Activated T-cell treated with anti-CD3 and anti-CD28 coated beads, Interleukin-2, amount 50 U/mL, for 24 hours (primary cell): ENCODE measurements at regions not wholly inside any gene's neighbourhood (a gene's known extent, or its start where the extent isn't known, plus 50 kb on each side); places are given as distances from the start of the nearest gene placed in this dataset.

Experiments used
- DNase-seq: peaks from one replicate; pipeline ENCODE4 v3.0.0-alpha.2; 2020
- H3K27ac Mint-ChIP-seq: 2 replicates; pipeline ENCODE4 v1.8.0; 2020; ENCODE audit warnings: mild to moderate bottlenecking, mixed read lengths
- H3K27me3 Mint-ChIP-seq: 2 replicates; pipeline ENCODE4 v1.8.0; 2020; ENCODE audit warnings: mixed read lengths
- H3K36me3 Mint-ChIP-seq: 2 replicates; pipeline ENCODE4 v1.8.0; 2020; ENCODE audit warnings: low read depth, mixed read lengths
- H3K4me1 Mint-ChIP-seq: 2 replicates; pipeline ENCODE4 v1.8.0; 2020; ENCODE audit warnings: low read depth, mixed read lengths
- H3K4me3 Mint-ChIP-seq: 2 replicates; pipeline ENCODE4 v1.8.0; 2020; ENCODE audit warnings: mild to moderate bottlenecking, moderate library complexity, mixed read lengths
- H3K9me3 Mint-ChIP-seq: 2 replicates; pipeline ENCODE4 v1.8.0; 2020; ENCODE audit warnings: mixed read lengths

GRCh38 chr2:60175290-60175689 is 378.2 kb downstream of the BCL11A start:
- H3K36me3 Mint-ChIP-seq = no peaks in the 10 kb centered on the region
- no peaks in the 10 kb centered on the region for H3K9me3 Mint-ChIP-seq
- no peak for DNase-seq
- no peak overlapping the region for H3K4me3 Mint-ChIP-seq
- no peaks in the 10 kb centered on the region for H3K4me1 Mint-ChIP-seq
- no peak overlapping the region for H3K27ac Mint-ChIP-seq
- H3K27me3 Mint-ChIP-seq = no peaks in the 10 kb centered on the region

GRCh38 chr2:60174146-60174545 is 379.3 kb downstream of the BCL11A start:
- Mint-ChIP-seq H3K9me3 (no peaks in the 10 kb centered on the region), H3K4me3 (no peak overlapping the region), H3K27ac (no peak overlapping the region), H3K27me3 (no peaks in the 10 kb centered on the region), H3K36me3 (no peaks in the 10 kb centered on the region), H3K4me1 (no peaks in the 10 kb centered on the region)
- DNase-seq = no peak

- H3K36me3 Mint-ChIP-seq = no peaks in the 10 kb centered on the region
- H3K4me1 Mint-ChIP-seq = no peaks in the 10 kb centered on the region
- no peaks in the 10 kb centered on the region for H3K27me3 Mint-ChIP-seq
- no peaks in the 10 kb centered on the region for H3K9me3 Mint-ChIP-seq
- H3K27ac Mint-ChIP-seq = no peak overlapping the region
- H3K4me3 Mint-ChIP-seq = no peak overlapping the region
- DNase-seq = no peak
Observed at GRCh38 chr2:60172801-60173200, 380.7 kb downstream of the BCL11A start.

GRCh38 chr2:60170272-60170671 is 383.2 kb downstream of the BCL11A start:
- DNase-seq = no peak
- Mint-ChIP-seq H3K36me3 (no peaks in the 10 kb centered on the region), H3K9me3 (no peaks in the 10 kb centered on the region), H3K27ac (no peak overlapping the region), H3K4me1 (no peaks in the 10 kb centered on the region), H3K27me3 (no peaks in the 10 kb centered on the region), H3K4me3 (no peak overlapping the region)

- H3K4me3 Mint-ChIP-seq = no peak overlapping the region
- H3K27ac Mint-ChIP-seq = no peak overlapping the region
- H3K36me3 Mint-ChIP-seq = no peaks in the 10 kb centered on the region
- H3K27me3 Mint-ChIP-seq = no peaks in the 10 kb centered on the region
- no peaks in the 10 kb centered on the region for H3K4me1 Mint-ChIP-seq
- DNase-seq = no peak
- no peaks in the 10 kb centered on the region for H3K9me3 Mint-ChIP-seq
Observed at GRCh38 chr2:60168247-60168646, 385.2 kb downstream of the BCL11A start.

- Mint-ChIP-seq H3K4me1 (no peaks in the 10 kb centered on the region), H3K27me3 (no peaks in the 10 kb centered on the region), H3K27ac (no peak overlapping the region), H3K9me3 (no peaks in the 10 kb centered on the region), H3K36me3 (no peaks in the 10 kb centered on the region), H3K4me3 (no peak overlapping the region)
- no peak for DNase-seq
Observed at GRCh38 chr2:60167089-60167488, 386.4 kb downstream of the BCL11A start.

GRCh38 chr2:60163691-60164090 is 389.8 kb downstream of the BCL11A start:
- Mint-ChIP-seq H3K27me3 (no peaks in the 10 kb centered on the region), H3K36me3 (no peaks in the 10 kb centered on the region), H3K27ac (no peak overlapping the region), H3K4me3 (no peak overlapping the region), H3K4me1 (no peaks in the 10 kb centered on the region), H3K9me3 (no peaks in the 10 kb centered on the region)
- DNase-seq = no peak

GRCh38 chr2:60159519-60159918 is 393.9 kb downstream of the BCL11A start:
- H3K9me3 Mint-ChIP-seq = no peaks in the 10 kb centered on the region

GRCh38 chr2:60158262-60158661 is 395.2 kb downstream of the BCL11A start:
- H3K27ac Mint-ChIP-seq = no peak overlapping the region
- DNase-seq = no peak
- H3K36me3 Mint-ChIP-seq = no peaks in the 10 kb centered on the region
- no peak overlapping the region for H3K4me3 Mint-ChIP-seq
- no peaks in the 10 kb centered on the region for H3K27me3 Mint-ChIP-seq
- no peaks in the 10 kb centered on the region for H3K4me1 Mint-ChIP-seq
- H3K9me3 Mint-ChIP-seq = no peaks in the 10 kb centered on the region

More at GRCh38 chr2:60159519-60159918, 393.9 kb downstream of the BCL11A start:
- no peak overlapping the region for H3K27ac Mint-ChIP-seq
- DNase-seq = no peak
- H3K4me1 Mint-ChIP-seq = no peaks in the 10 kb centered on the region
- no peaks in the 10 kb centered on the region for H3K27me3 Mint-ChIP-seq
- H3K4me3 Mint-ChIP-seq = no peak overlapping the region
- no peaks in the 10 kb centered on the region for H3K36me3 Mint-ChIP-seq

GRCh38 chr2:60157283-60157682 is 396.2 kb downstream of the BCL11A start:
- no peaks in the 10 kb centered on the region for H3K36me3 Mint-ChIP-seq
- H3K4me1 Mint-ChIP-seq = no peaks in the 10 kb centered on the region
- no peak for DNase-seq
- H3K27me3 Mint-ChIP-seq = no peaks in the 10 kb centered on the region
- H3K9me3 Mint-ChIP-seq = peaks cover 2% of the 10 kb centered on the region
- no peak overlapping the region for H3K4me3 Mint-ChIP-seq
- H3K27ac Mint-ChIP-seq = no peak overlapping the region

GRCh38 chr2:60154142-60154541 is 399.3 kb downstream of the BCL11A start:
- peaks cover 2% of the 10 kb centered on the region for H3K27me3 Mint-ChIP-seq
- DNase-seq = no peak
- H3K9me3 Mint-ChIP-seq = peaks cover 2% of the 10 kb centered on the region
- H3K36me3 Mint-ChIP-seq = no peaks in the 10 kb centered on the region
- H3K4me3 Mint-ChIP-seq = no peak overlapping the region
- no peaks in the 10 kb centered on the region for H3K4me1 Mint-ChIP-seq
- no peak overlapping the region for H3K27ac Mint-ChIP-seq

- H3K4me1 Mint-ChIP-seq = peaks cover 8% of the 10 kb centered on the region
- no peak for DNase-seq
- H3K27ac Mint-ChIP-seq = no peak overlapping the region
- no peaks in the 10 kb centered on the region for H3K36me3 Mint-ChIP-seq
- H3K4me3 Mint-ChIP-seq = no peak overlapping the region
- peaks cover 2% of the 10 kb centered on the region for H3K9me3 Mint-ChIP-seq
- H3K27me3 Mint-ChIP-seq = peaks cover 2% of the 10 kb centered on the region
Observed at GRCh38 chr2:60152226-60152833, 401.1 kb downstream of the BCL11A start.

- no peak for DNase-seq
- peaks cover 2% of the 10 kb centered on the region for H3K27me3 Mint-ChIP-seq
- H3K36me3 Mint-ChIP-seq = no peaks in the 10 kb centered on the region
- H3K4me3 Mint-ChIP-seq = no peak overlapping the region
- H3K27ac Mint-ChIP-seq = no peak overlapping the region
- H3K4me1 Mint-ChIP-seq = peaks cover 8% of the 10 kb centered on the region
- H3K9me3 Mint-ChIP-seq = peaks cover 2% of the 10 kb centered on the region
Observed at GRCh38 chr2:60149176-60149575, 404.3 kb downstream of the BCL11A start.

GRCh38 chr2:60148716-60149115 is 404.7 kb downstream of the BCL11A start:
- Mint-ChIP-seq H3K36me3 (no peaks in the 10 kb centered on the region), H3K27ac (no peak overlapping the region), H3K4me3 (no peak overlapping the region), H3K4me1 (peaks cover 8% of the 10 kb centered on the region), H3K9me3 (peaks cover 2% of the 10 kb centered on the region), H3K27me3 (peaks cover 2% of the 10 kb centered on the region)
- no peak for DNase-seq

GRCh38 chr2:60140185-60140584 is 413.3 kb downstream of the BCL11A start:
- H3K4me3 Mint-ChIP-seq = no peak overlapping the region
- no peaks in the 10 kb centered on the region for H3K4me1 Mint-ChIP-seq
- H3K27ac Mint-ChIP-seq = no peak overlapping the region
- peaks cover 2% of the 10 kb centered on the region for H3K27me3 Mint-ChIP-seq
- H3K9me3 Mint-ChIP-seq = peaks cover 2% of the 10 kb centered on the region
- H3K36me3 Mint-ChIP-seq = no peaks in the 10 kb centered on the region
- no peak for DNase-seq

- peaks cover 4% of the 10 kb centered on the region for H3K9me3 Mint-ChIP-seq
- H3K4me1 Mint-ChIP-seq = no peaks in the 10 kb centered on the region
- peaks cover 5% of the 10 kb centered on the region for H3K27me3 Mint-ChIP-seq
- H3K36me3 Mint-ChIP-seq = no peaks in the 10 kb centered on the region
- H3K27ac Mint-ChIP-seq = no peak overlapping the region
- no peak for DNase-seq
- no peak overlapping the region for H3K4me3 Mint-ChIP-seq
Observed at GRCh38 chr2:60136913-60137312, 416.5 kb downstream of the BCL11A start.
